RWPE1 (cell line): ENCODE measurements at regions not wholly inside any gene's neighbourhood (a gene's known extent, or its start where the extent isn't known, plus 50 kb on each side); places are given as distances from the start of the nearest gene placed in this dataset.

Source experiments
- CTCF ChIA-PET: fragments of 350-600 bp; sonication (Branson Sonifier 250); formaldehyde crosslinking; extraction: SDS; loops from one replicate; lab custom pipeline; 2021; lab: Yijun Ruan, JAX
- POLR2A ChIA-PET: fragments of 400-600 bp; formaldehyde crosslinking; extraction: SDS; loops from one replicate; lab custom pipeline; 2020; ENCODE audit warnings: antibody characterized with exemption; ENCODE audit not compliant: low non-redundant PET; lab: Yijun Ruan, JAX
- DNase-seq: peaks from one replicate; pipeline ENCODE4 v3.0.0; 2012; ENCODE audit warnings: low spot score
- H3K27ac ChIP-seq: fragments of 450-650 bp; 2 replicates; pipeline ENCODE4 v1.5.1; 2017
- TF ChIP-seq, protein P1 (sequence below): fragments of 450-650 bp; conservative IDR thresholded peaks from 2 replicates; pipeline ENCODE4 v1.5.1; 2017; ENCODE audit warnings: low read depth, mild to moderate bottlenecking

DNA sequence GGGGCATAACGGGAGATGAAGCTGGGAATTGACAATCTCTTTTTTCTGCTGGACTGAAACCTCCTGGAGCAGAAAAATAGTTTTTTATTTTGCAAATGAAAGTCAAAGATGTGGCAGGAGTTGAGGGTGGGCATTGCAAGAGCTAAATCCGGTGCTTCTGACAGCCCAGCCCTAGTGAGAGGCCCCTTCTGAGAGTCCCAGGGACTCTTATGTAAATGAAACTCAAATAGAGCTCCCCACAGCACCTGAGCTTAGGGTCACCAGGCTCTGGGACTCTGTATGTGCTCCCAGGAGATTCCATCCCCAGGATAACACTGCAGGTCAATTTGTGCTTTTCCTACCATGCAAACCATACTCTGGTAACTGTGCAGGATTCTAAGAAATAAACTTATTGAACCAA, 192.8 kb downstream of the ANKRD30B start:
- TF ChIP-seq, protein P1, sequence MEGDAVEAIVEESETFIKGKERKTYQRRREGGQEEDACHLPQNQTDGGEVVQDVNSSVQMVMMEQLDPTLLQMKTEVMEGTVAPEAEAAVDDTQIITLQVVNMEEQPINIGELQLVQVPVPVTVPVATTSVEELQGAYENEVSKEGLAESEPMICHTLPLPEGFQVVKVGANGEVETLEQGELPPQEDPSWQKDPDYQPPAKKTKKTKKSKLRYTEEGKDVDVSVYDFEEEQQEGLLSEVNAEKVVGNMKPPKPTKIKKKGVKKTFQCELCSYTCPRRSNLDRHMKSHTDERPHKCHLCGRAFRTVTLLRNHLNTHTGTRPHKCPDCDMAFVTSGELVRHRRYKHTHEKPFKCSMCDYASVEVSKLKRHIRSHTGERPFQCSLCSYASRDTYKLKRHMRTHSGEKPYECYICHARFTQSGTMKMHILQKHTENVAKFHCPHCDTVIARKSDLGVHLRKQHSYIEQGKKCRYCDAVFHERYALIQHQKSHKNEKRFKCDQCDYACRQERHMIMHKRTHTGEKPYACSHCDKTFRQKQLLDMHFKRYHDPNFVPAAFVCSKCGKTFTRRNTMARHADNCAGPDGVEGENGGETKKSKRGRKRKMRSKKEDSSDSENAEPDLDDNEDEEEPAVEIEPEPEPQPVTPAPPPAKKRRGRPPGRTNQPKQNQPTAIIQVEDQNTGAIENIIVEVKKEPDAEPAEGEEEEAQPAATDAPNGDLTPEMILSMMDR: no peak
- ChIA-PET POLR2A (no interaction called here), CTCF (interaction anchor here (0.7 kb wide), 1 partner anchor 64 kb away, joined by 3 read pairs; no protein-coding TSS in a partner anchor)
- H3K27ac ChIP-seq: no peak overlapping the region
- no peak for DNase-seq

DNA sequence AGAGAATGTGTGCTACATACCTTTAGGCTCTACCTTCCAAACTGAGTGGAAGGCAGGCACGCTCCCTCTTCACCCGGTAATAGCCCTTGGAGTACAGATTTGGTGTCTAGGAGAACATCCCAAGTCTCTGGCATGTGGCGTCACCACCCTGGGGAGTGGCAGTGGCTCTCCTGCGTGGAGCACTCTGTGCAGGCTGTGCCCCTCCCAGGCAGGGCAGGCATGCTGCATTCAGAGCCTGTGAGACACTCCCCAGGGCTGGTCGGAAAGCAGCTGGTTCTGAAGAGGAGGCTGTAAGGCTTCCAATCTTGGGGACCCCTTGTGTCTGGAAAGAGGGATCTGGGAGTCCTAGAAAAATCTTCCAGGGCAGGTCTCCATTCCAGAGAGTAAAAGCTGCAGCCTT, 193.3 kb downstream of the ANKRD30B start:
- TF ChIP-seq, protein P1: no peak
- DNase-seq: no peak
- ChIA-PET CTCF (no interaction called here), POLR2A (no interaction called here)
- no peak overlapping the region for H3K27ac ChIP-seq

DNA sequence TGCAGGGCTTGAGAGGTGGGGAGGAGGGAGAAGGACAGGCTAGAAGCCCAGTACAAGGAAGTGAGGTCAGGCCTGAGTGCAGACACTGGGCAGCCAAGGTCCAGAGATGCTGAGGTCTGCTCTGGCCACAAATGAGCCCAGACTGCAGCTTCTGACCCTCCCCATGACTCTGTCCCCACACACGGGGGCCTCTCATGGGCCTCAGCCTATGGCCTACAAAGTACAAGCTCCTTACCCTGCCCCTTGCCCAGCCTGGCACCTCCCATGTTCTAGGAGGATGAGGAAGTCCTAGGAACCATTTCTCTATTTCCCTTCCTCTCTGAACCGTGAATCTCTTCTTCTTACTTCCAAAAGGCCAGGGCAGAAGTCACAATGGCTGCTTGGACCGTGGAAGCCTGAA, 193.8 kb downstream of the ANKRD30B start:
- POLR2A ChIA-PET: no interaction called here
- CTCF ChIA-PET: no interaction called here

DNA sequence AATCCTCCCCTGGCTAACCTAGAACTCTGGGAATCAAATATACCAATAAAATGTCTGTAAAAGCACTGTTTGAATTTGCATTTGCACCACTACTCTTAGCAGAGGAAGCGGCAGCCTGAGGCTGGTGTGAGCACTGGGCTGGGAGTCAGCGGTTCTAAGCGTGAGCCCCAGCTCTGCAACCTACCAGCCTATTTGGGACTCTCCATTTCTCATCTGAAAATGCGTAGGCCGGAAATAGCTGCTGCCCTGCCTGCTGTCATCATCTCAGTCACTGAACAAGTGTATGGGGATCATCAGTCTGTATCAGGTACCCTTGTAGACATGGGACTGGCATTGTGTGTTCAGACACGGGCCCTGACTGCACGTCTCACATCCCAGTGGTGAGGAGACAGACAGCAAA, 194.3 kb downstream of the ANKRD30B start:
- ChIA-PET POLR2A (no interaction called here), CTCF (no interaction called here)
- DNase-seq: no peak
- TF ChIP-seq, protein P1: no peak
- H3K27ac ChIP-seq: no peak overlapping the region

More for the DNA sequence above, 193.8 kb downstream of the ANKRD30B start:
- no peak for DNase-seq
- TF ChIP-seq, protein P1: no peak
- no peak overlapping the region for H3K27ac ChIP-seq

DNA sequence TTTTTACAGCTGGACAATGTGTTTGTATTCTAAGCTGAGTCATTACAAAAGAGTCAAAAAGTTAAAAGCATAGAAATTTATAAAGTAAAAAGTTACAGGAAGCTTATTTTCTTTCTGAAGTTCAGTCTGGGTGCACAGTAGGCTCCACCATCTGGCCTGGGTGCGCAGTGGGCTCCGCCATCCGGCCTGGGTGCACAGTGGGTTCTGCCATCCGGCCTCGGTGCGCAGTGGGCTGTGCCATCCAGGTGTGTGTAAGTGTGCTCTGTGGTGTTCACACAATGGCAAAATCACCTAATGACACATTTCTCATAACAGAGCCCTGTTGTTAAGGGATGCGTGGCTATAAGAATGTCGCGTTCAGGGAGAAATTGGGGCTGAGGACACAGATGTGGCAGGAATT, 195.5 kb downstream of the ANKRD30B start:
- TF ChIP-seq, protein P1: no peak
- DNase-seq: no peak
- POLR2A ChIA-PET: no interaction called here
- no peak overlapping the region for H3K27ac ChIP-seq
- CTCF ChIA-PET: no interaction called here

DNA sequence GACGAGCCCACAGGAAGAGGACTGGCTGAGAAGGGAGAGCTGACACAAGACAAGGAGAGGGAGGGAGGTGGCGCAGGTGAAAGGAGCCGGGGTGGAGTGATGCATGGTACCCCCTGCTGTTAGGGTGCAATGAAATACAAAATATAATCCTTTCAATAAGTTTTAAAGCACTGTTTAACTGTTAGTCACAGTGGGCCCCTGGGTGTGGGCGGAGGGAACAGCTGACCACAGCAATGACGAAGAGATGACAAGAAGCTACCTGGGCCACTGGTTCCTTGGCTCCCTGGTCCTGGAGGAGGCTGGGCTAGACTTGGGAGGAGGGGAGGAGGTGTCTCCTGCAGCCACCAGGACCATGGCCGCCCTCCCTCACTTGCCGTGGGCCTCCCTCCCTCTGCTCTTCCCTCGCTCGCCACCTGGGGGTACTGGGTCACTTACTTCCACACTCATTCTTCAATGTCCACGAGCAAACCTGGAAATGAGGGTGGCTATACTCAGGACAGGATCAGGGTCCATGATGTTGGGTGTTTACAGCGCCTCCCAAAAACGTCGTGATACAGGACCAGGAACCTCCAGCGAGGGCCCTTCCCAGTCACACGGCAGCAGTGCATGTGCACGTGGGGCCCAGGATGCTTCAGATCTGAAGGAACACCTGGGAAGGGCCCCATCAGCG, 196.1 kb downstream of the ANKRD30B start:
- ChIA-PET CTCF (interaction anchor here (0.6 kb wide), 1 partner anchor 10 kb away, joined by 6 read pairs; no protein-coding TSS in a partner anchor), POLR2A (no interaction called here)
- TF ChIP-seq, protein P1: no peak
- no peak overlapping the region for H3K27ac ChIP-seq
- DNase-seq: no peak
